Endodermal cell (in vitro differentiated cells): ENCODE measurements at regions not wholly inside any gene's neighbourhood (a gene's known extent, or its start where the extent isn't known, plus 50 kb on each side); places are given as distances from the start of the nearest gene placed in this dataset.

Source experiments
- DNase-seq: peaks from one replicate; pipeline ENCODE4 v3.0.0-alpha.2; 2017
- H3K27ac ChIP-seq: 2 replicates; pipeline ENCODE4 v1.5.1; 2013; ENCODE audit warnings: mild to moderate bottlenecking, low read depth, low read length, moderate library complexity
- H3K27me3 ChIP-seq: 2 replicates; pipeline ENCODE4 v1.6.1; 2013; ENCODE audit warnings: mild to moderate bottlenecking, low read length, moderate library complexity; ENCODE audit not compliant: insufficient read depth, control insufficient read depth, poor library complexity, severe bottlenecking
- H3K36me3 ChIP-seq: 2 replicates; pipeline ENCODE4 v1.7.0; 2013; ENCODE audit warnings: mild to moderate bottlenecking, low read length, moderate library complexity; ENCODE audit not compliant: control insufficient read depth, insufficient read depth
- H3K4me1 ChIP-seq: one replicate; pipeline ENCODE4 v1.7.0; 2013; ENCODE audit warnings: low read length; ENCODE audit not compliant: control insufficient read depth, insufficient read depth
- H3K4me3 ChIP-seq: 2 replicates; pipeline ENCODE4 v1.5.1; 2013; ENCODE audit warnings: mild to moderate bottlenecking, low read length, moderate library complexity
- H3K9ac ChIP-seq: 2 replicates; pipeline ENCODE4 v1.6.1; 2013; ENCODE audit warnings: mild to moderate bottlenecking, low read length, moderate library complexity; ENCODE audit not compliant: poor library complexity, severe bottlenecking; ENCODE audit errors: extremely low read depth
- H3K9me3 ChIP-seq: 2 replicates; pipeline ENCODE4 v1.6.1; 2013; ENCODE audit warnings: mild to moderate bottlenecking, low read length, moderate library complexity; ENCODE audit not compliant: control insufficient read depth
- H3K27ac Mint-ChIP-seq: 2 replicates; pipeline ENCODE4 v1.8.0; 2020; ENCODE audit warnings: mixed read lengths
- H3K27me3 Mint-ChIP-seq: 2 replicates; pipeline ENCODE4 v1.8.0; 2021; ENCODE audit warnings: mild to moderate bottlenecking, mixed read lengths; ENCODE audit not compliant: insufficient read depth
- H3K36me3 Mint-ChIP-seq: 2 replicates; pipeline ENCODE4 v1.8.0; 2020; ENCODE audit warnings: low read depth, mixed read lengths
- H3K4me1 Mint-ChIP-seq: 2 replicates; pipeline ENCODE4 v1.8.0; 2020; ENCODE audit warnings: mixed read lengths
- H3K4me3 Mint-ChIP-seq: 2 replicates; pipeline ENCODE4 v1.8.0; 2020; ENCODE audit warnings: mild to moderate bottlenecking, moderate library complexity, mixed read lengths
- H3K9me3 Mint-ChIP-seq: 2 replicates; pipeline ENCODE4 v1.8.0; 2020; ENCODE audit warnings: mild to moderate bottlenecking, mixed read lengths
- WGBS, 2 experiments: methylation state at CpG; one replicate each; pipeline versions ENCODE4 v1.1.5 to v1.1.7; 2013; ENCODE audit warnings: missing lambda C conversion rate in 2 of 2, mixed read lengths in 1 of 2; ENCODE audit not compliant: insufficient coverage in 1 of 2, insufficient read length in 1 of 2; 5-methylcytosine and 5-hydroxymethylcytosine counted together
- TF ChIP-seq, protein P1 (sequence below): fragments of 200-600 bp; sonication (generic); conservative IDR thresholded peaks from 2 replicates; pipeline ENCODE4 v1.5.0; 2021; ENCODE audit warnings: antibody characterized with exemption, mild to moderate bottlenecking

DNA sequence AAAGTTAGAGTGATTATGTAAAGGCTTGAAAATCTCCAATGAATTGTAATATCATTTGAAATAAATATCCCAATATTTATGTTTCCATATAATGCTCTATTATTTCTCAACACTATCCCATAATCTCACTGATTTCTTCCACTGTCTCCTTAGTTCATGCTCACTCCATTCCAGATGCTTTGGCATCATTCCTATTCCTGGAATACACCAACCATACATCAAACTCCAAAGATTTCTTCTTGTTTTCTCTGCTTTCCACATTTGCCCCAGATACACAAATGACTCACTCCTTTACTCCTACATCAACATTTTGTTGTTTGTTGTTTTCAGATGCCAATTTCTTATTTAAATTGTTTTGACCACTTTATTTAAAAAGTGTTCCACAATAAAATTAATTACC lies 1390.8 kb downstream of the ZPLD1 start:
- Histone ChIP-seq H3K4me1 (no peaks in the 10 kb centered on the region), H3K27ac (no peak overlapping the region), H3K4me3 (no peak overlapping the region), H3K9ac (no peak overlapping the region), H3K36me3 (no peaks in the 10 kb centered on the region), H3K9me3 (no peaks in the 10 kb centered on the region), H3K27me3 (no peaks in the 10 kb centered on the region)
- Mint-ChIP-seq H3K9me3 (peaks cover 3% of the 10 kb centered on the region), H3K36me3 (no peaks in the 10 kb centered on the region), H3K4me3 (no peak overlapping the region), H3K27me3 (no peaks in the 10 kb centered on the region), H3K4me1 (no peaks in the 10 kb centered on the region), H3K27ac (no peak overlapping the region)
- TF ChIP-seq, protein P1, sequence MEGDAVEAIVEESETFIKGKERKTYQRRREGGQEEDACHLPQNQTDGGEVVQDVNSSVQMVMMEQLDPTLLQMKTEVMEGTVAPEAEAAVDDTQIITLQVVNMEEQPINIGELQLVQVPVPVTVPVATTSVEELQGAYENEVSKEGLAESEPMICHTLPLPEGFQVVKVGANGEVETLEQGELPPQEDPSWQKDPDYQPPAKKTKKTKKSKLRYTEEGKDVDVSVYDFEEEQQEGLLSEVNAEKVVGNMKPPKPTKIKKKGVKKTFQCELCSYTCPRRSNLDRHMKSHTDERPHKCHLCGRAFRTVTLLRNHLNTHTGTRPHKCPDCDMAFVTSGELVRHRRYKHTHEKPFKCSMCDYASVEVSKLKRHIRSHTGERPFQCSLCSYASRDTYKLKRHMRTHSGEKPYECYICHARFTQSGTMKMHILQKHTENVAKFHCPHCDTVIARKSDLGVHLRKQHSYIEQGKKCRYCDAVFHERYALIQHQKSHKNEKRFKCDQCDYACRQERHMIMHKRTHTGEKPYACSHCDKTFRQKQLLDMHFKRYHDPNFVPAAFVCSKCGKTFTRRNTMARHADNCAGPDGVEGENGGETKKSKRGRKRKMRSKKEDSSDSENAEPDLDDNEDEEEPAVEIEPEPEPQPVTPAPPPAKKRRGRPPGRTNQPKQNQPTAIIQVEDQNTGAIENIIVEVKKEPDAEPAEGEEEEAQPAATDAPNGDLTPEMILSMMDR: no peak
- no peak for DNase-seq

DNA sequence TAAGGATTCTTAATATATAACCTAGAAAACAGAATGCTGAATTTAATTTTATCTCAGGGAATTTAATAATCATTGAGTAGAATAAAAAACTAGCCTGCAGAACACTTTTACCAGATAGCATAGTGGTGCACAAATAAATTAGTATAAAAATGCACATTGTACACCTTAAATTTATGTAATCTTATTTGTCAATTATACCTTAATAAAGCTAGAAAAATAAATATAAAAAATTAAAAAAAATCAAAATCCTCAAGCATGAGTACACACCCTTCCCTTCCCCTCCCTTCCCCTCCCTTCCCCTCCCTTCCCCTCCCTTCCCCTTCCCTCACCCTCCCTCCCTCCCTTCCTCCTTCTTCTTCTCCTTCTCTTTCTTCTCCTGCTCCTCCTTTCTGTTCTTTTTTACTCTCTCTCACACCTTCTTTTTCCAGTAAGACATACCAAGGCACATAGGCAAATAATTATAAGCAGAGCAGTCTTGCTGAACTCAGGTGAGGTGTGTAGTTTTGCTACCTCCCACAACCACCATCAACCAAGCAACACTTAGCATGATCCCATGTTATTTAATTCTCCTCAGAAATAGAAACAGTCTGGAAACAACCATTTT lies 1395.0 kb downstream of the ZPLD1 start:
- no peaks in the 10 kb centered on the region for H3K27me3 ChIP-seq
- TF ChIP-seq, protein P1: no peak
- Mint-ChIP-seq H3K4me1 (no peaks in the 10 kb centered on the region), H3K36me3 (no peaks in the 10 kb centered on the region), H3K27ac (no peak overlapping the region), H3K9me3 (peaks cover 3% of the 10 kb centered on the region), H3K27me3 (no peaks in the 10 kb centered on the region), H3K4me3 (no peak overlapping the region)
- no peak overlapping the region for H3K9ac ChIP-seq
- no peaks in the 10 kb centered on the region for H3K36me3 ChIP-seq
- no peak overlapping the region for H3K4me3 ChIP-seq
- no peak overlapping the region for H3K27ac ChIP-seq
- no peaks in the 10 kb centered on the region for H3K9me3 ChIP-seq
- no peak for DNase-seq
- H3K4me1 ChIP-seq: no peaks in the 10 kb centered on the region

DNA sequence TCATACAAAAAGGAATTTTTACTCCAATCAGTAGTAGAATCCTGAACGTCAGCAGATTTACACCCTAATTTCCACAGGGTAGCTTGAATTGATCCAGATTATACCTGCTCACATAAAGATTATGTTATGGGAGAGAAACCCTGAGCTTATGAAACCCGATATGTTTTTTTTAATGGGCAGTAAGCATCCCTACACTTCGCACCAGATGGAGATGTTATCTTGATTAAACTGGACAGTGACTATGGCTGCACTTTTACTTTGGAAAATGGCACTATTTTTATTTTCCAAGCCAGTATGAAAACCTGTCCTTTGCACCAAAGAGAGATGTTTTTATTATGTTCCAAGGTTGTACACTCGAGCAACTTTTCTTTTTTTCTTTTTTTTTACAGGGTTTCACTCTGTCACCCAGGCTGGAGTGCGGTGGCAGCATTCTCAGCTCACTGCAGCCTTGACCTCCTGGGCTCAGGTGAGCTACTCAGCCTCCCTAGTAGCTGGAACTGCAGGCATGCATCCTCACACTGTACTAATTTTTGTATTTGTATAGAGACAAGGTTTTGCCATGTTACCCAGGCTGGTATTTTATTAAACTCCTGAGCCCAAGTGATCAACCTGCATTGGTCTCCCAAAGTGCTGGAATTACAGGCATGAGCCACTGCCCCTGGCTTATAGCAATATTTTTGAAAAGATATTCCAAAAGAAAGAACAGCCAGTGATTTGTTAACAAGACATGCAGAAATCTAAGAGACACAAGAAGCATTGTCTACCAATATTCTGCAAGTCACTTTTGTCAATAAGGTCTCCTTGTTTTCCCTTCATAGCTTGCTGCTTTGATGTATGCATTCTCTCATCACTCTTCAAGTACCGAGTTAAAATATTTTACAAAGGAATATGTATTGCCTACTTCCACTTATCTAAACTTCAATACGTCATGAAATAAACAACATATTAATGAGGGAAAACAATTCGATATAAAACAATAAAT lies 1412.6 kb downstream of the ZPLD1 start:
- no peak overlapping the region for H3K9ac ChIP-seq
- no peaks in the 10 kb centered on the region for H3K9me3 ChIP-seq
- no peak overlapping the region for H3K4me3 Mint-ChIP-seq
- H3K27me3 Mint-ChIP-seq: no peaks in the 10 kb centered on the region
- H3K36me3 Mint-ChIP-seq: no peaks in the 10 kb centered on the region
- H3K27ac ChIP-seq: no peak overlapping the region
- H3K27me3 ChIP-seq: no peaks in the 10 kb centered on the region
- no peaks in the 10 kb centered on the region for H3K4me1 ChIP-seq
- H3K4me1 Mint-ChIP-seq: no peaks in the 10 kb centered on the region
- TF ChIP-seq, protein P1: no peak
- H3K9me3 Mint-ChIP-seq: no peaks in the 10 kb centered on the region
- no peak overlapping the region for H3K4me3 ChIP-seq
- DNase-seq: no peak
- no peak overlapping the region for H3K27ac Mint-ChIP-seq
- 91 to 93% methylated on average over 3 to 7 of the region's 8 CpGs for WGBS, 2 experiments
- H3K36me3 ChIP-seq: no peaks in the 10 kb centered on the region
